ENCODE measurements at regions not wholly inside any gene's neighbourhood (a gene's known extent, or its start where the extent isn't known, plus 50 kb on each side); places are given as distances from the start of the nearest gene placed in this dataset.

- in situ Hi-C loops (cut with MboI; ENCODE audit: low pct_unique_long_range_greater_than_20kb, low sequenced_read_pairs, unreplicated experiment), result no loop called here
- DNase-seq (ENCODE audit: low spot score), result no peak
- no peak for TF ChIP-seq CTCF (IDR thresholded peaks at IDR 0.05; ENCODE audit: extremely low read depth, insufficient read depth, missing control alignments)
These were observed 75.3 kb downstream of the TMEM167A start for GRCh38 chr5:83001796-83002381.

- in situ Hi-C loops (cut with MboI; ENCODE audit: low pct_unique_long_range_greater_than_20kb, low sequenced_read_pairs, unreplicated experiment), result no loop called here
- no peak for DNase-seq (ENCODE audit: low spot score)
- no peak for TF ChIP-seq CTCF (IDR thresholded peaks at IDR 0.05; ENCODE audit: extremely low read depth, insufficient read depth, missing control alignments)
These were observed 76.3 kb downstream of the TMEM167A start for GRCh38 chr5:83000922-83001321.

- no peak for DNase-seq (ENCODE audit: low spot score)
- no peak for TF ChIP-seq CTCF (IDR thresholded peaks at IDR 0.05; ENCODE audit: extremely low read depth, insufficient read depth, missing control alignments)
- in situ Hi-C loops (cut with MboI; ENCODE audit: low pct_unique_long_range_greater_than_20kb, low sequenced_read_pairs, unreplicated experiment), result no loop called here
These were observed 76.8 kb downstream of the TMEM167A start for GRCh38 chr5:83000428-83000827.

- in situ Hi-C loops (cut with MboI; ENCODE audit: low pct_unique_long_range_greater_than_20kb, low sequenced_read_pairs, unreplicated experiment), result no loop called here
These were observed 83.8 kb downstream of the TMEM167A start for GRCh38 chr5:82993416-82993815.

GRCh38 chr5:82992646-82993045 lies 84.5 kb downstream of the TMEM167A start:
- no peak for TF ChIP-seq CTCF (IDR thresholded peaks at IDR 0.05; ENCODE audit: extremely low read depth, insufficient read depth, missing control alignments)
- in situ Hi-C loops (cut with MboI; ENCODE audit: low pct_unique_long_range_greater_than_20kb, low sequenced_read_pairs, unreplicated experiment), result no loop called here
- DNase-seq (ENCODE audit: low spot score), result no peak

More at GRCh38 chr5:82993416-82993815, 83.8 kb downstream of the TMEM167A start:
- no peak for TF ChIP-seq CTCF (IDR thresholded peaks at IDR 0.05; ENCODE audit: extremely low read depth, insufficient read depth, missing control alignments)
- DNase-seq (ENCODE audit: low spot score), result no peak

- no peak for DNase-seq (ENCODE audit: low spot score)
- in situ Hi-C loops (cut with MboI; ENCODE audit: low pct_unique_long_range_greater_than_20kb, low sequenced_read_pairs, unreplicated experiment), result no loop called here
- TF ChIP-seq CTCF (IDR thresholded peaks at IDR 0.05; ENCODE audit: extremely low read depth, insufficient read depth, missing control alignments), result no peak
These were observed 85.4 kb downstream of the TMEM167A start for GRCh38 chr5:82991678-82992323.
